ENCODE measurements at regions not wholly inside any gene's neighbourhood (a gene's known extent, or its start where the extent isn't known, plus 50 kb on each side); places are given as distances from the start of the nearest gene placed in this dataset.

DNA sequence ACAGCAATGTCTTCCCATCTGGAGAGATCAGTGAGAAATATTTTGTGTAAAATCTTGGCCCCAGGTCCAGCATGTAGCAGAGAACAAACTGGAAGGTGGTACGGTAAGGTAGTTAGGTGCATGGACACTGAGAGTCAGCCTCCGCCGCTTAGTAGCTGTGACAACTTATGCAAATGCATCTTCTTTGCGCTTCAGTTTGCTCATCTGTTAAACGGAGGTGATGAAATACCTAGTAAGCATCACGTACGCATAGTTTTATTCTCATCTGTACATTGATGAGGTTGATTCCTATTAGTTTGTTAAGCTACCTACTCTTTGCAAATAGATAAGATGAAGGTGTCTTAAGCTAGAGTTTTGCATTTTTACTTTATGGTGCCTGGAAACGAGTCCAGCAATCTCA lies 80.0 kb upstream of the MSX1 start:
- FAIRE-seq (no peak), DNase-seq (ENCODE audit: low read depth, low spot score) (no peak)
- no peaks in the 10 kb centered on the region for H4K20me1 ChIP-seq (replicated peaks; ENCODE audit: control insufficient read depth, extremely low read depth, insufficient read depth, low read length)
- no TSS peak for BruUV-seq (replicated peaks)
- H3K27me3 ChIP-seq (ENCODE audit: control insufficient read depth in 2 of 2, insufficient read depth in 2 of 2, low read length in 2 of 2) = no peaks in the 10 kb centered on the region
- dilution Hi-C loops (cut with MboI; ENCODE audit: extremely low pct_ligation_motif_present, low sequenced_read_pairs) (no loop called here), intact Hi-C loops (cut with micrococcal nuclease) (no loop called here)
- no peaks in the 10 kb centered on the region for H3K9me3 ChIP-seq (replicated peaks; ENCODE audit: control insufficient read depth, insufficient read depth, low read length)
- no peaks in the 10 kb centered on the region for H3K4me1 ChIP-seq (ENCODE audit: control insufficient read depth, extremely low read depth, insufficient read depth, low read length)
- H3K9ac ChIP-seq (replicated peaks; ENCODE audit: extremely low read depth, insufficient read depth, low read length) = no peak overlapping the region
- no peak overlapping the region for H3K4me2 ChIP-seq (ENCODE audit: insufficient read depth, low read length)
- H2AFZ ChIP-seq (ENCODE audit: low read depth, low read length) = no peak overlapping the region
- no peaks in the 10 kb centered on the region for H3K79me2 ChIP-seq (ENCODE audit: control insufficient read depth, insufficient read depth, low read length)
- H3K27ac ChIP-seq (ENCODE audit: insufficient read depth, low read depth, low read length) = no peak overlapping the region
- no peaks in the 10 kb centered on the region for H3K9me1 ChIP-seq (replicated peaks; ENCODE audit: control insufficient read depth, extremely low read depth, insufficient read depth, low read length)
- POLR2A ChIA-PET = no interaction called here
- no peak overlapping the region for H3K4me3 ChIP-seq (replicated peaks in 1 of 3; ENCODE audit: insufficient read depth in 1 of 3, low read depth in 1 of 3, low read length in 3 of 3)
- TF ChIP-seq, protein P1, sequence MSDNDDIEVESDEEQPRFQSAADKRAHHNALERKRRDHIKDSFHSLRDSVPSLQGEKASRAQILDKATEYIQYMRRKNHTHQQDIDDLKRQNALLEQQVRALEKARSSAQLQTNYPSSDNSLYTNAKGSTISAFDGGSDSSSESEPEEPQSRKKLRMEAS (IDR thresholded peaks at IDR 0.05; ENCODE audit: insufficient read depth, insufficient read length) = no peak
- TF ChIP-seq POLR2AphosphoS5 (IDR thresholded peaks at IDR 0.05; ENCODE audit: insufficient read depth, low read depth, low read length) (no peak), POLR2A (IDR thresholded peaks at IDR 0.05; ENCODE audit: low read depth, low read length) (no peak), JUN (IDR thresholded peaks at IDR 0.05; ENCODE audit: borderline replicate concordance, insufficient read depth, insufficient read length, low read depth) (no peak), FOS (IDR thresholded peaks at IDR 0.05; ENCODE audit: borderline replicate concordance, insufficient read depth, low read length) (no peak), GATA2 (IDR thresholded peaks at IDR 0.05; ENCODE audit: insufficient read depth, insufficient read length, low read depth, low read length) (no peak), MYC (IDR thresholded peaks at IDR 0.05; ENCODE audit: low read depth, low read length) (no peak), EZH2 (IDR thresholded peaks at IDR 0.05; ENCODE audit: borderline replicate concordance, low read depth, low read length, severe bottlenecking) (no peak)
- TF ChIP-seq, protein P2, sequence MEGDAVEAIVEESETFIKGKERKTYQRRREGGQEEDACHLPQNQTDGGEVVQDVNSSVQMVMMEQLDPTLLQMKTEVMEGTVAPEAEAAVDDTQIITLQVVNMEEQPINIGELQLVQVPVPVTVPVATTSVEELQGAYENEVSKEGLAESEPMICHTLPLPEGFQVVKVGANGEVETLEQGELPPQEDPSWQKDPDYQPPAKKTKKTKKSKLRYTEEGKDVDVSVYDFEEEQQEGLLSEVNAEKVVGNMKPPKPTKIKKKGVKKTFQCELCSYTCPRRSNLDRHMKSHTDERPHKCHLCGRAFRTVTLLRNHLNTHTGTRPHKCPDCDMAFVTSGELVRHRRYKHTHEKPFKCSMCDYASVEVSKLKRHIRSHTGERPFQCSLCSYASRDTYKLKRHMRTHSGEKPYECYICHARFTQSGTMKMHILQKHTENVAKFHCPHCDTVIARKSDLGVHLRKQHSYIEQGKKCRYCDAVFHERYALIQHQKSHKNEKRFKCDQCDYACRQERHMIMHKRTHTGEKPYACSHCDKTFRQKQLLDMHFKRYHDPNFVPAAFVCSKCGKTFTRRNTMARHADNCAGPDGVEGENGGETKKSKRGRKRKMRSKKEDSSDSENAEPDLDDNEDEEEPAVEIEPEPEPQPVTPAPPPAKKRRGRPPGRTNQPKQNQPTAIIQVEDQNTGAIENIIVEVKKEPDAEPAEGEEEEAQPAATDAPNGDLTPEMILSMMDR (IDR thresholded peaks at IDR 0.05; ENCODE audit: extremely low read depth in 1 of 2, insufficient read depth in 1 of 2, low read depth in 1 of 2, low read length in 2 of 2) = no peak
- no peaks in the 10 kb centered on the region for H3K36me3 ChIP-seq (ENCODE audit: control insufficient read depth in 2 of 2, extremely low read depth in 1 of 2, insufficient read depth in 2 of 2, low read length in 2 of 2)
- CTCF ChIA-PET = interaction anchor here (0.8 kb wide), 1 partner anchor 18 kb away, joined by 3 read pairs; no protein-coding TSS in a partner anchor

Data from endothelial cell of umbilical vein (primary cell).